Vagina (tissue), 2 donors: ENCODE measurements at regions not wholly inside any gene's neighbourhood (a gene's known extent, or its start where the extent isn't known, plus 50 kb on each side); places are given as distances from the start of the nearest gene placed in this dataset.

Experiments
- DNase-seq, 2 donors: peaks; one replicate each; pipeline ENCODE4 v3.0.0-alpha.2; 2017; ENCODE audit errors: extremely low spot score in 2 of 2
- H3K27ac ChIP-seq: fragments of 200-600 bp; sonication (generic); one replicate; pipeline ENCODE4 v1.5.1; 2019
- H3K27me3 ChIP-seq: fragments of 200-600 bp; sonication (generic); one replicate; pipeline ENCODE4 v1.5.1; 2019
- H3K36me3 ChIP-seq, 2 donors: fragments of 200-600 bp; sonication (generic); one replicate each; pipeline ENCODE4 v1.5.1; 2017 to 2019
- H3K4me1 ChIP-seq: fragments of 200-600 bp; sonication (generic); one replicate; pipeline ENCODE4 v1.5.1; 2019
- H3K4me3 ChIP-seq, 2 donors: fragments of 200-600 bp; sonication (generic); 1 replicate in 1 of 2; 2 replicates in 1 of 2; pipeline ENCODE4 v1.5.1; 2016 to 2019
- H3K9me3 ChIP-seq: fragments of 200-600 bp; sonication (generic); one replicate; pipeline ENCODE4 v1.5.1; 2019
- POLR2A ChIP-seq, 2 donors: fragments of 450-650 bp; IDR thresholded peaks; one replicate each; pipeline ENCODE4 v1.6.1; 2017; ENCODE audit warnings: antibody characterized with exemption in 2 of 2, mild to moderate bottlenecking in 2 of 2, moderate library complexity in 2 of 2
- POLR2AphosphoS5 ChIP-seq, 2 donors: sonication (generic); formaldehyde crosslinking; IDR thresholded peaks; one replicate each; pipeline ENCODE4 v1.9.0; 2017; ENCODE audit warnings: antibody characterized with exemption in 2 of 2, mild to moderate bottlenecking in 2 of 2, low read depth in 1 of 2; ENCODE audit not compliant: insufficient read depth in 1 of 2
- intact Hi-C: fragments of 100-400 bp; cut with DNase I; formaldehyde crosslinking; loops from one replicate; pipeline ENCODE4 v1.15.1; 2023
- TF ChIP-seq, protein P1 (sequence below), 3 experiments: fragments of 450-650 bp in 2 of 3; fragments of 200-600 bp in 1 of 3; sonication (generic) in 1 of 3; IDR thresholded peaks; one replicate each; pipeline ENCODE4 v1.5.1; 2017 to 2019; ENCODE audit warnings: antibody characterized with exemption in 3 of 3, mild to moderate bottlenecking in 2 of 3, moderate library complexity in 2 of 3

DNA sequence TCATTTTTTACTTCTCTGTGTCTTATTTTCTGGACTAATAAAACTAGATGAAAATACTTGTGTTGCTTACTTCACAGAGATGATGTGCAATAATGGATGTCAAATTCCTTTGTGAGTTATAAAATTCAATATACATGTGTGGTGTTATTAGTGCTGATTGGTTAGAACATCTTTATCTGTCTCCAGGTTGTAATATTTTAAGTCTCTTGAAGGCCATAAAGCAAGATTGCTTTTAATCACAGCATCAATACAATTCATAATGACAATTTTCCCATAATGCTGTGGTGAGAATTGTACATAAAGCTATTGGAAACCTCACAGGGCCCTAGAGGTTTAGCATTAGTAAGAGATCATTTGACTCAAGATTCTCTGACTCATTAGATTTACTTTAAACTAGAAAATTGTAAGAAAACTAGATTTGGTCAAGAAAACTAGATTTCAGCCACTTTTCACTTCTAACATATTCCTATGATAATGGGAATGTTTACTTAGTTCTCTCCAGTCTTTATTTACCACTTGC lies 963.7 kb downstream of the REEP3 start:
- Histone ChIP-seq H3K4me3 (no peak overlapping the region), H3K36me3 (no peaks in the 10 kb centered on the region), H3K4me1 (no peaks in the 10 kb centered on the region), H3K9me3 (no peaks in the 10 kb centered on the region), H3K27me3 (no peaks in the 10 kb centered on the region), H3K27ac (no peak overlapping the region)
- no peak for DNase-seq
- intact Hi-C loops = no loop called here
- TF ChIP-seq, protein P1, sequence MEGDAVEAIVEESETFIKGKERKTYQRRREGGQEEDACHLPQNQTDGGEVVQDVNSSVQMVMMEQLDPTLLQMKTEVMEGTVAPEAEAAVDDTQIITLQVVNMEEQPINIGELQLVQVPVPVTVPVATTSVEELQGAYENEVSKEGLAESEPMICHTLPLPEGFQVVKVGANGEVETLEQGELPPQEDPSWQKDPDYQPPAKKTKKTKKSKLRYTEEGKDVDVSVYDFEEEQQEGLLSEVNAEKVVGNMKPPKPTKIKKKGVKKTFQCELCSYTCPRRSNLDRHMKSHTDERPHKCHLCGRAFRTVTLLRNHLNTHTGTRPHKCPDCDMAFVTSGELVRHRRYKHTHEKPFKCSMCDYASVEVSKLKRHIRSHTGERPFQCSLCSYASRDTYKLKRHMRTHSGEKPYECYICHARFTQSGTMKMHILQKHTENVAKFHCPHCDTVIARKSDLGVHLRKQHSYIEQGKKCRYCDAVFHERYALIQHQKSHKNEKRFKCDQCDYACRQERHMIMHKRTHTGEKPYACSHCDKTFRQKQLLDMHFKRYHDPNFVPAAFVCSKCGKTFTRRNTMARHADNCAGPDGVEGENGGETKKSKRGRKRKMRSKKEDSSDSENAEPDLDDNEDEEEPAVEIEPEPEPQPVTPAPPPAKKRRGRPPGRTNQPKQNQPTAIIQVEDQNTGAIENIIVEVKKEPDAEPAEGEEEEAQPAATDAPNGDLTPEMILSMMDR (IDR thresholded peaks at IDR 0.05) = no peak
- no peak for TF ChIP-seq POLR2A (IDR thresholded peaks at IDR 0.05)
- TF ChIP-seq POLR2AphosphoS5 (IDR thresholded peaks at IDR 0.05; ENCODE audit: insufficient read depth in 1 of 2, low read depth in 1 of 2) = no peak

DNA sequence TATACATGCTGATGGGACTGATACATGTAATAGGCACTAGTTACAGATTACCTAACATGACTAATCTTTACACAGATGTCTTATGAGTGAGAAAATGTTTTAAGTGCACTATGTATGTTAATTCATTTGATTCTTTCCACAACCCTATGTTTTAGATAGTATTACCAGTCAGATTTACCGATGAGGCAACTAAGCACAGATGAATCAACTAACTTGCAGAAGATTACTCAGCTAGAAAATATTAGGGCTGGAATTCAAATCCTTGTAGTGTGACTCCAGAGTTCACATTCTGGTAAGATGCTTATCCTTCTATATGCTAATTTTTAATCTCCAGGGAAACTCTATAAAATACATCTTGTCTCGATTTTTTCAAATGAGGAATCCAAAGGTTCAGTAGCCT lies 964.9 kb downstream of the REEP3 start:
- TF ChIP-seq POLR2A (IDR thresholded peaks at IDR 0.05) (no peak), POLR2AphosphoS5 (IDR thresholded peaks at IDR 0.05; ENCODE audit: insufficient read depth in 1 of 2, low read depth in 1 of 2) (no peak)
- TF ChIP-seq, protein P1 (IDR thresholded peaks at IDR 0.05) = no peak
- Histone ChIP-seq H3K36me3 (no peaks in the 10 kb centered on the region), H3K4me3 (no peak overlapping the region), H3K4me1 (no peaks in the 10 kb centered on the region), H3K27me3 (no peaks in the 10 kb centered on the region), H3K27ac (no peak overlapping the region), H3K9me3 (no peaks in the 10 kb centered on the region)
- DNase-seq = no peak
- intact Hi-C loops = no loop called here

DNA sequence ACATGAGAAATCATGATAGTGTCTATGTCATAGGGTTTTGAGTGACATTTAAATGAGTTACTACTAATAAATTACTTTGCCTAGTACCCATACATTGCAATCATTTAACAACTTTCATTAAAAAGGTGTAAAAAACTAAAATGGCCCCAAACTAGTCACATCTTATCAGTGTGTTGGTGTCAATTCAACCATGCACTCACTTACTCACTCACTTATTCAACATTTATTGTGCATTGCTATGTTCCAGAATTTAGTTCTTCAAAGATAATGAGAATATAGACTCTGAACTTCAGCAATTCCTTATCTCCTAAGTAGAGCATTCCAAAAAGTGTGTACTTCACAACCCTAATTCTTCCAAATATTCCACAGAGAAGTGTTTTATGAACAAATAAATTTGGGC lies 965.7 kb downstream of the REEP3 start:
- no peak overlapping the region for H3K27ac ChIP-seq
- no peaks in the 10 kb centered on the region for H3K27me3 ChIP-seq
- TF ChIP-seq, protein P1 (IDR thresholded peaks at IDR 0.05) = no peak
- TF ChIP-seq POLR2A (IDR thresholded peaks at IDR 0.05) (no peak), POLR2AphosphoS5 (IDR thresholded peaks at IDR 0.05; ENCODE audit: insufficient read depth in 1 of 2, low read depth in 1 of 2) (no peak)
- H3K4me1 ChIP-seq = no peaks in the 10 kb centered on the region
- DNase-seq = no peak
- H3K36me3 ChIP-seq = no peaks in the 10 kb centered on the region
- no peak overlapping the region for H3K4me3 ChIP-seq
- H3K9me3 ChIP-seq = no peaks in the 10 kb centered on the region
- intact Hi-C loops = no loop called here

DNA sequence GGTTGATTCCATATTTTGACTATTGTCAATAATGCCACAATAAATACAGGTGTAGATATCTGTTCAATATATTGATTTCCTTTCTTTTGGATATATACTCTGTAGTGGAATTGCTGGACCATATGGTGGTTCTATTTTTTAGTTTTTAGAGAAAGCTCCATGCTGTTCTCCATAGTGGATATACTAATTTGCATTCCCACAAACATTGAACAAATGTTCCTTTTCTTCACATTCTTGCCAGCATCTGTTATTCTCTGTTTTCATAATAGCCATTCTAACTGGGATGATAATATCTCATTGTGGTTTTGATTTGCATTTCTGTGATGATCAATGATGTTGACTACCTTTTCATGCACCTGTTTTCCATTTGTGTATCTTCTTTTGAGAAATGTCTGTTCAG lies 973.7 kb downstream of the REEP3 start:
- Histone ChIP-seq H3K4me1 (no peaks in the 10 kb centered on the region), H3K27ac (no peak overlapping the region), H3K9me3 (no peaks in the 10 kb centered on the region), H3K4me3 (no peak overlapping the region), H3K27me3 (no peaks in the 10 kb centered on the region), H3K36me3 (no peaks in the 10 kb centered on the region)
- no peak for DNase-seq
- no peak for TF ChIP-seq POLR2A (IDR thresholded peaks at IDR 0.05)
- TF ChIP-seq POLR2AphosphoS5 (IDR thresholded peaks at IDR 0.05; ENCODE audit: insufficient read depth in 1 of 2, low read depth in 1 of 2) = no peak
- TF ChIP-seq, protein P1 (IDR thresholded peaks at IDR 0.05) = no peak
- intact Hi-C loops = no loop called here

DNA sequence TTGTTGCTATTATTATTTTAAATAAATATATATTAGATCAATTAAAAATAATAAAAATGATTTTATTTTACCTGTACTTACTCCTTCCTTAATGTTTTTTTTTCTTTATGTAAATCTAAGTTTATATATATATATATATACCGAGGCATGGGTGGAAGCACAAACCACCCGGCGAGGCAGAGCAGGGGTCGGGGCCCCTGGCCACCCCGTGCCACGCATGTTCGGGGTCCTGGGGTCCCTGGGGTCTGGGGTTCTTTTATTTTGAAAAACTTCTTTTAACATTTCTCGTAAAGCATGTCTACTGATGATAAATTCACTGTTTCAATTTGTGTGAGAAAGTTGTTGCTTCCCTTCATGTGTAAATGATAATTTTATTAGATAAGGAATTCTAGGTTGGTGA lies 976.1 kb downstream of the REEP3 start:
- no peaks in the 10 kb centered on the region for H3K27me3 ChIP-seq

More for the DNA sequence above, 976.1 kb downstream of the REEP3 start:
- no peak overlapping the region for H3K27ac ChIP-seq
- H3K4me3 ChIP-seq = no peak overlapping the region
- intact Hi-C loops = no loop called here
- H3K36me3 ChIP-seq = no peaks in the 10 kb centered on the region
- H3K9me3 ChIP-seq = no peaks in the 10 kb centered on the region
- DNase-seq = no peak
- no peaks in the 10 kb centered on the region for H3K4me1 ChIP-seq
- no peak for TF ChIP-seq POLR2AphosphoS5 (IDR thresholded peaks at IDR 0.05; ENCODE audit: insufficient read depth in 1 of 2, low read depth in 1 of 2)
- TF ChIP-seq POLR2A (IDR thresholded peaks at IDR 0.05) = no peak
- TF ChIP-seq, protein P1 (IDR thresholded peaks at IDR 0.05) = no peak
